HUES48 (cell line): ENCODE measurements at regions not wholly inside any gene's neighbourhood (a gene's known extent, or its start where the extent isn't known, plus 50 kb on each side); places are given as distances from the start of the nearest gene placed in this dataset.

Experiments
- H3K27ac ChIP-seq: one replicate; pipeline ENCODE4 v1.7.0; 2013; ENCODE audit warnings: low read depth, low read length, inconsistent platforms
- H3K27me3 ChIP-seq: 2 replicates; pipeline ENCODE4 v1.6.1; 2013; ENCODE audit warnings: mild to moderate bottlenecking, low read length; ENCODE audit not compliant: control insufficient read depth, insufficient read depth
- H3K36me3 ChIP-seq: 2 replicates; pipeline ENCODE4 v1.6.1; 2013; ENCODE audit warnings: low read length; ENCODE audit not compliant: control insufficient read depth, insufficient read depth
- H3K4me1 ChIP-seq: 2 replicates; pipeline ENCODE4 v1.6.1; 2013; ENCODE audit warnings: mild to moderate bottlenecking, low read length; ENCODE audit not compliant: control insufficient read depth, insufficient read depth
- H3K4me3 ChIP-seq: 2 replicates; pipeline ENCODE4 v1.5.1; 2013; ENCODE audit warnings: mild to moderate bottlenecking, low read depth, low read length
- H3K9ac ChIP-seq: 2 replicates; pipeline ENCODE4 v1.6.1; 2013; ENCODE audit warnings: mild to moderate bottlenecking, low read depth, low read length, moderate library complexity
- H3K9me3 ChIP-seq: 2 replicates; pipeline ENCODE4 v1.6.1; 2013; ENCODE audit warnings: low read length; ENCODE audit not compliant: control insufficient read depth, insufficient read depth

DNA sequence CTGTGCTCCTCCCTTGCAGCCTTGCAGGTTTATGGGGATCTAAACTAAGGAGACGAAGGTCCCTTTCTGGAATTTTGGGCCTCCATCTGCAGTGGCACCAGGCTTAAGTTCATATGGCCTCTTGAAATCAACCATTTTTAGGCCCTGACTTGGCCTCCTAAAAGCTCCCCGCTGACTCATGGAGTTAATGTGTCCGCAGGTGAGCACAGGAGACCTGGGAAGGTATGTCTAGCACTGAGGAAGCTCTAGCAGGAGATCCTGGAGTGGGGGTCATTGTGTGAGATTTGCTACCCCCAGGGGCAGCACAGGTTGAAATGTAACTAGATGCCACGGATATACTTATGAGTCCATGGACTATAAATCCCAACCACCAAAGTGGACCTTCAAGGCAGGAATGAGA, 95.9 kb upstream of the CELF4 start:
- Histone ChIP-seq H3K9me3 (no peaks in the 10 kb centered on the region), H3K27me3 (no peaks in the 10 kb centered on the region), H3K4me1 (no peaks in the 10 kb centered on the region), H3K9ac (no peak overlapping the region), H3K4me3 (no peak overlapping the region), H3K27ac (no peak overlapping the region), H3K36me3 (no peaks in the 10 kb centered on the region)

DNA sequence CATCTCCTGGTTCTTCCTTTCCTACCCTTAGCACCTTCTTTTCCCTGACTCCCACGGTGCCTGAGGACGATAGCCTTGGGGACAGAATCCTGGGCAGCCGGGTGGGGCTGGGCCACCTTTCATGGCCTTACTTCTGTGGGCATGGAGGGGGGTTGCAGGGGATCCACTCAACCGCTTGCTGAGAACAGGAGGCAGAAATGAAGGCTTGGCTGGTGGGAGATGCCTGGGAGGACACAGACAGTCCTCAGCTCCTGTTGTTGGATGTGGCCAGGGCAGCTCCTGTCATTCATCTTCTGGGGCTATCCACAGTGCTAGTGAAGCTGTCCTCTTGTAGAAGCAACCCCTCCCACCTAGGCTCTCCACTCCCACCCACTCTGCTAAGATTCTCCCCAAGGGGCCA, 95.5 kb upstream of the CELF4 start:
- H3K27ac ChIP-seq, result no peak overlapping the region
- H3K27me3 ChIP-seq, result no peaks in the 10 kb centered on the region
- H3K4me1 ChIP-seq, result no peaks in the 10 kb centered on the region
- H3K4me3 ChIP-seq, result no peak overlapping the region
- H3K36me3 ChIP-seq, result no peaks in the 10 kb centered on the region
- no peak overlapping the region for H3K9ac ChIP-seq
- no peaks in the 10 kb centered on the region for H3K9me3 ChIP-seq

DNA sequence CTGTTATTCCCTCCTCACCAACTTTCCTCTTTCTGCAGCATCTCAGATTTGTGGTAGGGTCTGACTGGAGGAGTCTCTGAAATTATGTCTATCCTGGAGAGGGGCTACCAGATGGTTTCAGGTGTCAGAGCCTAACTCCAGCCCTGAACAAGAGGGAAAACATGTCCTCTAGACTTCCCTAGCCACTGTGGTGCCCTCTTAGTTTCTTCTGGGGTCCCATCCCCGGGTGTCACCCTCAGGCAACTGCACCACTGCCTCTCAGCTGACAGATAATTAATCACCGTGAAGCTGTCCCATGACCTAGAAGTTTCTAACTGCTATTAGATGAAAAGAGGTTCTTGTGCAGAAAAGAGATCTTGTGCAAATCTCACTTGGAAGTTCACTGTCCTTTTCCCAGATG, 95.1 kb upstream of the CELF4 start:
- Histone ChIP-seq H3K27ac (no peak overlapping the region), H3K4me3 (no peak overlapping the region), H3K27me3 (no peaks in the 10 kb centered on the region), H3K36me3 (no peaks in the 10 kb centered on the region), H3K9ac (no peak overlapping the region), H3K4me1 (no peaks in the 10 kb centered on the region), H3K9me3 (no peaks in the 10 kb centered on the region)

GRCh38 chr18:37659906-37660305, 94.3 kb upstream of the CELF4 start:
- no peak overlapping the region for H3K4me3 ChIP-seq
- no peak overlapping the region for H3K9ac ChIP-seq
- H3K27me3 ChIP-seq, result no peaks in the 10 kb centered on the region
- H3K9me3 ChIP-seq, result no peaks in the 10 kb centered on the region
- H3K27ac ChIP-seq, result no peak overlapping the region
- no peaks in the 10 kb centered on the region for H3K36me3 ChIP-seq
- H3K4me1 ChIP-seq, result no peaks in the 10 kb centered on the region

- Histone ChIP-seq H3K27ac (no peak overlapping the region), H3K4me3 (no peak overlapping the region), H3K9me3 (no peaks in the 10 kb centered on the region), H3K9ac (no peak overlapping the region), H3K27me3 (no peaks in the 10 kb centered on the region), H3K36me3 (no peaks in the 10 kb centered on the region), H3K4me1 (peaks cover 4% of the 10 kb centered on the region)
Observed at GRCh38 chr18:37658894-37659293, 93.3 kb upstream of the CELF4 start.

GRCh38 chr18:37657493-37657892, 91.9 kb upstream of the CELF4 start:
- Histone ChIP-seq H3K9ac (no peak overlapping the region), H3K27ac (no peak overlapping the region), H3K4me1 (peaks cover 5% of the 10 kb centered on the region), H3K27me3 (no peaks in the 10 kb centered on the region), H3K36me3 (no peaks in the 10 kb centered on the region), H3K4me3 (no peak overlapping the region), H3K9me3 (no peaks in the 10 kb centered on the region)

DNA sequence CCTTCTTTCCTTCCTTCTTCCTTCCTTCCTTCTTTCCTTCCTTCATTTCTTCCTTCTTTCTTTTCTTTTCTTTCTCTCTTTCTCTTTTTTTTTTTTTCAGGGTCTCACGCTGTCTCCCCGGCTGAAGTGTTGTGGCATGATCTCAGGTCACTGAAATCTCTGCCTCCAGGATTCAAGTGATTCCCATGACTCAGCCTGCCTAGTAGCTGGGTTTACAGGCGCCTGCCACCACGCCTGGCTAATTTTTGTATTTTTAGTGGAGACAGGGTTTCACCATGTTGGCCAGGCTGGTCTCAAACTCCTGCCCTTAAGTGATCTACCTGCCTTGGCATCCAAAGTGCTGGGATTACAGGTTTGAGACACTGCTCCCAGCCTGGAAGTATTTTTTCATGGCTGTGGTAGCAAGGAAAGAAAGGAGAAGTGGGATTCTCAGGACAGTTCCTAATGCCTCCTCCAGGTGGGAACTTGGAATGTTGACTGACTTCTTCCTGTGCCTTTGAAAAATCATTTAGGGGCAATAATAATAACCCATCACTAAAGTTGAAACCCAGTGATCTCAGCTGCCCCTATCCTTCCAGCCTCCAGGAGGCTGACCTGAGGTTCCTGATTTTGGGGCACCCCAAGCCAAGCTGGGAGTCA, 89.3 kb upstream of the CELF4 start:
- Histone ChIP-seq H3K27me3 (no peaks in the 10 kb centered on the region), H3K27ac (no peak overlapping the region), H3K36me3 (no peaks in the 10 kb centered on the region), H3K9me3 (no peaks in the 10 kb centered on the region), H3K4me3 (no peak overlapping the region), H3K4me1 (peaks cover 5% of the 10 kb centered on the region), H3K9ac (no peak overlapping the region)

- Histone ChIP-seq H3K4me3 (no peak overlapping the region), H3K27ac (no peak overlapping the region), H3K9me3 (peaks cover 6% of the 10 kb centered on the region; the same call in 1 of the 2 replicates), H3K9ac (no peak overlapping the region), H3K27me3 (no peaks in the 10 kb centered on the region), H3K36me3 (no peaks in the 10 kb centered on the region), H3K4me1 (peaks cover 5% of the 10 kb centered on the region)
Observed at GRCh38 chr18:37654034-37654433, 88.4 kb upstream of the CELF4 start.

- peaks cover 5% of the 10 kb centered on the region for H3K4me1 ChIP-seq
- no peak overlapping the region for H3K27ac ChIP-seq
- H3K27me3 ChIP-seq, result no peaks in the 10 kb centered on the region
- no peaks in the 10 kb centered on the region for H3K36me3 ChIP-seq
- no peak overlapping the region for H3K4me3 ChIP-seq
- H3K9ac ChIP-seq, result no peak overlapping the region
- H3K9me3 ChIP-seq, result peaks cover 6% of the 10 kb centered on the region; the same call in 1 of the 2 replicates
Observed at GRCh38 chr18:37653618-37654017, 88.0 kb upstream of the CELF4 start.

DNA sequence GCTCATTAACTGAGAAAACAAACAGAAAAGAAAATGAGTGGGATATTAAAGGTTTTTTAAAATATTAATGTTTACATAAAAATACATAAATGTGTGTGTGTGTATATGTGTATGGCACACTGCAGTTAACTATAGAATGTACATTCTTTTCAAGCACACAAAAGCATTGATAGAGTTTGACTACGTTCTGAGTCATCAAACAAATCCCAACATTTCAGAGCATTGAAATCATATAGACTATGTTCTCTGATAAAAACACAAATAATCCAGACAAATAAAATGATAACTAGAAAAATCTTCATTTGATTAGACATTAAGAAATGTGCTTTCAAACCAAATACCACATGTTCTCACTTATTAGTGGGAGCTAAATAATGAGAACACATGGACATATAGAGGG, 84.3 kb upstream of the CELF4 start:
- H3K9me3 ChIP-seq, result peaks cover 13% of the 10 kb centered on the region
- H3K4me3 ChIP-seq, result no peak overlapping the region
- no peaks in the 10 kb centered on the region for H3K27me3 ChIP-seq
- peaks cover 5% of the 10 kb centered on the region for H3K4me1 ChIP-seq
- H3K9ac ChIP-seq, result no peak overlapping the region
- no peak overlapping the region for H3K27ac ChIP-seq
- H3K36me3 ChIP-seq, result no peaks in the 10 kb centered on the region

DNA sequence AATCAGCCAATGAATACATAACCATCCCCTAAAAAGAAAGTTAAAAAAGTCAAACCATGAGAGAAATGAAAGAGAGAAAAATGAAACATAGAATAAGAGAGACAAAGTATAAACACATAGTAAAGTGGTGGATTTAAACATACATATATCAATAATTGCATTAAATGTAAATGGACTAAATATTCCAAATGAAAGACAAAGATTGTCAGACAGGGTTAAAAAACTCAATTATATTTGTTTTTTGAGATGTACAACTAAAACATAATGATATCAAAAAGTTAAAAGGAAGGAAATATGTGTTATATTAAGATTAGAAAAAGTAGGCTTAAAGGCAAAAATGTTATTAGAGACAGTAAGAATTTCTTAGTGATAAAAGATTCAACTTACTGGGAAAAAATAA, 83.8 kb upstream of the CELF4 start:
- no peak overlapping the region for H3K4me3 ChIP-seq
- peaks cover 5% of the 10 kb centered on the region for H3K4me1 ChIP-seq
- H3K9ac ChIP-seq, result no peak overlapping the region
- no peaks in the 10 kb centered on the region for H3K27me3 ChIP-seq
- H3K27ac ChIP-seq, result no peak overlapping the region
- no peaks in the 10 kb centered on the region for H3K36me3 ChIP-seq
- peaks cover 13% of the 10 kb centered on the region for H3K9me3 ChIP-seq
